HG03432 (cell line): ENCODE measurements at regions not wholly inside any gene's neighbourhood (a gene's known extent, or its start where the extent isn't known, plus 50 kb on each side); places are given as distances from the start of the nearest gene placed in this dataset.

Experiments used
- ATAC-seq: cut with Tn5 transposase; IDR thresholded peaks from one replicate; pipeline ENCODE4 v1.9.1; 2021; ENCODE audit warnings: mild to moderate bottlenecking, moderate library complexity; ENCODE audit not compliant: unreplicated experiment

DNA sequence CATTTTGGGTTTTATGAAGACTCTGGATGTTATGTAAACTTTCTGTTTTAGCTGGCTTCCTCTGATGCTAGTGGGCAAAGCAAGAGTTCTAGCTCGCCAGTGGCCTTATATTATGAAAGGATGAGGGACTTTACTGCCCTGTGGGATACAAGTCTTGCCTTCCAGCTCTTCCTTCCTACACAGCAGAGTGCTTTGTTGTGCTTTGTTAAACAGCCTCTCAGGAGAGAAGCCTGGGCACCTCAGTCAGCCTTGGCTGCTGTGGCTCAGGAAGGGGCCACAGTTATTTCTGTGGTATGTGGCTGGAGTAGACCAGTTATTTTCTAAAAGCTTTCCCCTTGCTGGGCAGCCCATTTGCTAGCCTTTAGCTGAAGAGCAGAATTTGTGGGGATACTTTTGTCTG, 69.5 kb upstream of the SUCLG2 start:
- no peak for ATAC-seq

DNA sequence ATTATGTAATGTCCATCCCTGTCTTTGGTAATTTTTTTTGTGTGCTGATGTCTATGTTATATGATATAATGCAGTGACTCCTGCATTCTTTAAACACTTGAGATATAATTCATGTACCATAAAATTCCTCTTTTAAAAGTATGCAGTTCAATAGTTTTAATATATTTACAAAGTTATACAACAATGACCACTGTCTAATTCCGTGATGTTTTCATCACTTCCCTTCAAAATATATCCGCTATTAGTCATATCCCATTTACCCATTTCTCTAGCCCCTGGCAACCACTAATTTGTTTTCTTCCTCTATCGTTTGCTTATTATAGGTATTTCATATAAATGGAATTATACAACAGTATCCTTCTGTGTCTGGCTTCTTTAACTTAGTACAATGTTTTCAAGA, 64.9 kb upstream of the SUCLG2 start:
- ATAC-seq, result no peak

DNA sequence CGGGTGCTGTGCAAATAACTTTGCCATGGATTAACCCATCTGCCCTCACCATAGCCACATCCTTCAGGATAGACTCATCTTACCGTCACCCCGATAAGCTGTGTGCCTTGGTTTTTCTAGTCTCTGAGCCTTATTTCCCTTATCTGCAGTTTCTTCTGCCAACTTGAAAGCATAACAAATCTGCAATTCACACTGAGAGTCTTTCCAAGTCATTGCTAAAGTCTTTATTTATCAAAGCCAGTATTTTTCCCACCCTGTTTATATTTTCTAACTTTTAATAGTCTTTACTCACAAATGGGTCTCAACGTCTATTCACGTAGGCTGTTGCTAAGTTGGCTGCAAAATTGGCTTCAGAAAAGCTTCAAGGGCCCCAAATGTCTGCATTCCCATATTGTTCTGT, 61.6 kb upstream of the SUCLG2 start:
- no peak for ATAC-seq

GRCh38 chr3:67713764-67714469, 59.5 kb upstream of the SUCLG2 start:
- no peak for ATAC-seq

GRCh38 chr3:67712259-67712658, 57.8 kb upstream of the SUCLG2 start:
- ATAC-seq, result no peak

GRCh38 chr3:67710396-67710795, 56.0 kb upstream of the SUCLG2 start:
- no peak for ATAC-seq

DNA sequence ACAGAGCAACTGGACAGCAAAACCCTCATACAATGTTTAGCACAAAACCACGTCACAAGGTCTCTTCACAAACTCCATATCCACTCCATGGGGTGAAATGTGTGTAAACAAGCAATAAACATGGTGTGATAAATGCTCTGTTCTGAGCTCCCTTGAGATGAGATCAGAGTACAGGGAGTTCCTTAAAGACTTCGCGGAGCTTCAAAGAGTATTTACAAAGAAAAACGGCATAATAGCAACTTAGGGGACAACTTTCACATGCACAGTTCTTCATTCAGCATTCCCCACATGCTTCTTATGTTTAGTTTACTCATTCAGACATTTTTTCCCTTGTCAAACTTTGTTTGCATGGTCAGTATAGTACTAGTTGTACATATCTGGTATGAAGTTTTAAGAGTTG, 52.5 kb upstream of the SUCLG2 start:
- ATAC-seq, result no peak

DNA sequence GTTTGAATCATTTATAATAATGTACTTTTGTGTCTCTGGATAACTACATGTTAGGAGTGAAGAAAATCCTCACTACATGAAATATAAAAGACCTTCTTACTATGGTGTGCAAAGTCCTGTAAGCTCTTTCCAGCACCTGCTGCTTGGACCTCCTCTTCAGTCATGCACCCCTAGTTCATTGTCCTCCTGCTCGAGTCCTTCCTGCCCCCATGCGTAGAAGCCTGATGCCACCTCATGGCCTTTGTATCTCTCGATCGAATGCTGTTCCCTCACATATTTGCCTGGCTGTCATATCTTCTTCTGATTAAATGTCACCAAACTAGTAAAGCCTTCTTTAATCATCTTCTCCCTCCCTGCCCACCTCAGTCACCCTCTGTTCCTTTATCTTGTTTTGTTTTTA, 49.9 kb upstream of the SUCLG2 start:
- no peak for ATAC-seq
